H1 (cell line): ENCODE measurements at regions not wholly inside any gene's neighbourhood (a gene's known extent, or its start where the extent isn't known, plus 50 kb on each side); places are given as distances from the start of the nearest gene placed in this dataset.

ENCODE experiments used
- CTCF ChIA-PET: fragments of 300-600 bp; sonication (Branson Sonifier 250); formaldehyde crosslinking; loops from one replicate; lab custom pipeline; 2021; ENCODE audit not compliant: partially characterized antibody; lab: Charles Lee
- POLR2A ChIA-PET: fragments of 300-600 bp; sonication (Branson Sonifier 250); formaldehyde crosslinking; loops from one replicate; lab custom pipeline; 2021; ENCODE audit warnings: inconsistent platforms; ENCODE audit not compliant: partially characterized antibody; lab: Charles Lee
- DNase-seq, 2 experiments: peaks; one replicate each; pipeline versions ENCODE4 v3.0.0 to v3.0.0-alpha.2; 2010 to 2022; ENCODE audit warnings: low spot score in 2 of 2, low read depth in 1 of 2, mixed read lengths in 1 of 2
- FAIRE-seq: peaks from 2 replicates; lab custom pipeline; 2011; peaks lifted over from hg19 to GRCh38; lab: Jason Lieb, UNC
- H2AFZ ChIP-seq: 2 replicates; pipeline ENCODE4 v1.8.1; 2012; ENCODE audit warnings: low read length, inconsistent platforms
- H2AK5ac ChIP-seq: 2 replicates; pipeline ENCODE4 v1.6.1; 2013; ENCODE audit warnings: low read depth, low read length
- H2BK120ac ChIP-seq: replicated peaks from 2 replicates; pipeline ENCODE3; 2013; ENCODE audit warnings: low read depth, low read length, inconsistent platforms
- H2BK12ac ChIP-seq: 2 replicates; pipeline ENCODE4 v1.6.1; 2013; ENCODE audit warnings: low read depth, low read length
- H2BK15ac ChIP-seq: 2 replicates; pipeline ENCODE4 v1.6.1; 2013; ENCODE audit warnings: low read length
- H2BK20ac ChIP-seq: 2 replicates; pipeline ENCODE4 v1.6.1; 2013; ENCODE audit warnings: low read length
- H2BK5ac ChIP-seq: 2 replicates; pipeline ENCODE4 v1.6.1; 2013; ENCODE audit warnings: low read depth, low read length
- H3K14ac ChIP-seq: 2 replicates; pipeline ENCODE4 v1.6.1; 2013; ENCODE audit warnings: inconsistent platforms; ENCODE audit not compliant: insufficient read length
- H3K18ac ChIP-seq: 2 replicates; pipeline ENCODE4 v1.6.1; 2013; ENCODE audit warnings: low read length; ENCODE audit errors: extremely low read depth
- H3K23ac ChIP-seq: 2 replicates; pipeline ENCODE4 v1.6.1; 2013; ENCODE audit warnings: inconsistent platforms; ENCODE audit not compliant: insufficient read length
- H3K23me2 ChIP-seq: 2 replicates; pipeline ENCODE4 v1.6.1; 2013; ENCODE audit warnings: low read depth, low read length
- H3K27ac ChIP-seq: 2 replicates; pipeline ENCODE4 v1.6.1; 2011; ENCODE audit warnings: low read depth, low read length, inconsistent platforms
- H3K27me3 ChIP-seq, 4 experiments: replicated peaks in 1 of 4; 1 replicate in 1 of 4; 2 replicates in 3 of 4; pipeline versions ENCODE4 v1.6.1 to v1.8.1; 2011 to 2013; ENCODE audit warnings: low read length in 3 of 4, mild to moderate bottlenecking in 3 of 4, inconsistent platforms in 2 of 4, mixed read lengths in 2 of 4, moderate library complexity in 1 of 4; ENCODE audit not compliant: control insufficient read depth in 3 of 4, insufficient read depth in 3 of 4; ENCODE audit errors: extremely low read depth in 1 of 4
- H3K36me3 ChIP-seq, 4 experiments: 2 replicates each; pipeline versions ENCODE4 v1.6.1 to v1.8.1; 2011 to 2013; ENCODE audit warnings: mild to moderate bottlenecking in 4 of 4, low read length in 3 of 4, moderate library complexity in 2 of 4, control low read depth in 1 of 4, inconsistent platforms in 1 of 4; ENCODE audit not compliant: insufficient read depth in 4 of 4, control insufficient read depth in 2 of 4
- H3K4ac ChIP-seq: replicated peaks from 2 replicates; pipeline ENCODE3; 2013; ENCODE audit warnings: low read length, low read depth, mixed read lengths, inconsistent platforms; ENCODE audit not compliant: insufficient read length
- H3K4me1 ChIP-seq, 4 experiments: replicated peaks in 1 of 4; 1 replicate in 1 of 4; 2 replicates in 3 of 4; pipeline versions ENCODE4 v1.6.1 to v1.8.1; 2011 to 2013; ENCODE audit warnings: low read length in 3 of 4, inconsistent platforms in 2 of 4, mixed read lengths in 1 of 4; ENCODE audit not compliant: insufficient read depth in 4 of 4, control insufficient read depth in 3 of 4
- H3K4me2 ChIP-seq, 2 experiments: 2 replicates each; pipeline versions ENCODE4 v1.6.1 to v1.8.1; 2011 to 2013; ENCODE audit warnings: low read depth in 2 of 2, low read length in 2 of 2, control low read depth in 1 of 2, inconsistent platforms in 1 of 2, mild to moderate bottlenecking in 1 of 2; ENCODE audit not compliant: insufficient read depth in 1 of 2
- H3K4me3 ChIP-seq, 4 experiments: fragments of 200-600, 300-600 bp in 1 of 4; sonication (generic), shearing (Covaris generic), sonication (Bioruptor Twin) in 1 of 4; 2 replicates each; pipeline versions ENCODE4 v1.5.1 to v1.8.1; 2011 to 2016; ENCODE audit warnings: low read length in 4 of 4, low read depth in 3 of 4, control low read depth in 2 of 4, inconsistent platforms in 2 of 4, mild to moderate bottlenecking in 2 of 4, mixed read lengths in 1 of 4, moderate library complexity in 1 of 4; ENCODE audit not compliant: insufficient read depth in 2 of 4; ENCODE audit errors: extremely low read depth in 1 of 4
- H3K56ac ChIP-seq: replicated peaks from 2 replicates; pipeline ENCODE3; 2013; ENCODE audit warnings: low read depth, mild to moderate bottlenecking, mixed read lengths, low read length, inconsistent platforms; ENCODE audit not compliant: insufficient read length
- H3K79me1 ChIP-seq: 2 replicates; pipeline ENCODE4 v1.6.1; 2013; ENCODE audit warnings: low read depth, low read length, control low read depth
- H3K79me2 ChIP-seq, 2 experiments: 2 replicates each; pipeline versions ENCODE4 v1.6.1 to v1.8.1; 2012 to 2013; ENCODE audit warnings: low read length in 2 of 2, mild to moderate bottlenecking in 2 of 2, inconsistent platforms in 1 of 2; ENCODE audit not compliant: insufficient read depth in 2 of 2, control insufficient read depth in 1 of 2
- H3K9ac ChIP-seq, 4 experiments: replicated peaks in 1 of 4; 1 replicate in 1 of 4; 2 replicates in 3 of 4; pipeline versions ENCODE4 v1.6.1 to v1.8.1; 2011 to 2013; ENCODE audit warnings: low read depth in 3 of 4, low read length in 3 of 4, control low read depth in 2 of 4, mild to moderate bottlenecking in 2 of 4, moderate library complexity in 2 of 4, inconsistent platforms in 1 of 4; ENCODE audit errors: extremely low read depth in 1 of 4
- H3K9me3 ChIP-seq, 2 experiments: 2 replicates each; pipeline versions ENCODE4 v1.6.1 to v1.8.1; 2012 to 2013; ENCODE audit warnings: mild to moderate bottlenecking in 2 of 2, moderate library complexity in 2 of 2, control low read depth in 1 of 2, inconsistent platforms in 1 of 2, low read depth in 1 of 2, low read length in 1 of 2, mixed read lengths in 1 of 2; ENCODE audit not compliant: insufficient read depth in 2 of 2
- H4K20me1 ChIP-seq, 2 experiments: replicated peaks in 1 of 2; 2 replicates each; pipeline versions ENCODE3 to v1.8.1; 2011 to 2013; ENCODE audit warnings: inconsistent platforms in 2 of 2, low read length in 2 of 2, mild to moderate bottlenecking in 1 of 2; ENCODE audit not compliant: insufficient read depth in 2 of 2, control insufficient read depth in 1 of 2
- H4K5ac ChIP-seq: 2 replicates; pipeline ENCODE4 v1.6.1; 2013; ENCODE audit warnings: low read length, low read depth, mixed read lengths, inconsistent platforms; ENCODE audit not compliant: insufficient read length
- H4K8ac ChIP-seq: 2 replicates; pipeline ENCODE4 v1.8.0; 2013; ENCODE audit warnings: mild to moderate bottlenecking, moderate library complexity, low read length, inconsistent platforms; ENCODE audit not compliant: insufficient read depth; ENCODE audit errors: extremely low read depth
- H4K91ac ChIP-seq: replicated peaks from 2 replicates; pipeline ENCODE3; 2013; ENCODE audit warnings: low read length, mixed read lengths, inconsistent platforms; ENCODE audit not compliant: insufficient read length
- EGR1 ChIP-seq: IDR thresholded peaks from 2 replicates; pipeline ENCODE4 v1.6.1; 2011; ENCODE audit warnings: low read depth, low read length, borderline replicate concordance
- FOSL1 ChIP-seq: IDR thresholded peaks from 2 replicates; pipeline ENCODE4 v1.6.1; 2011; ENCODE audit warnings: mild to moderate bottlenecking, low read depth, low read length, moderate library complexity; ENCODE audit not compliant: insufficient read depth
- GTF2F1 ChIP-seq: IDR thresholded peaks from 2 replicates; pipeline ENCODE4 v1.6.1; 2012; ENCODE audit warnings: low read depth, low read length, improper control_type of control experiment, borderline replicate concordance
- HDAC2 ChIP-seq, 2 experiments: fragments of 300-600 bp in 1 of 2; sonication (generic) in 1 of 2; IDR thresholded peaks; 2 replicates each; pipeline ENCODE4 v1.6.1; 2011 to 2012; ENCODE audit warnings: low read depth in 2 of 2, low read length in 2 of 2, mild to moderate bottlenecking in 2 of 2, moderate library complexity in 2 of 2, borderline replicate concordance in 1 of 2, inconsistent platforms in 1 of 2
- JUND ChIP-seq: IDR thresholded peaks from 2 replicates; pipeline ENCODE4 v1.6.1; 2011; ENCODE audit warnings: mild to moderate bottlenecking, improper control_type of control experiment, low read length
- KDM1A ChIP-seq: fragments of 200-600, 300-600 bp; sonication (generic); IDR thresholded peaks from 2 replicates; pipeline ENCODE4 v1.7.1; 2016; ENCODE audit warnings: mild to moderate bottlenecking, low read length, borderline replicate concordance
- POLR2A ChIP-seq, 2 experiments: IDR thresholded peaks; 1 replicate in 1 of 2; 2 replicates in 1 of 2; pipeline ENCODE4 v1.6.1; 2011; ENCODE audit warnings: low read depth in 2 of 2, low read length in 2 of 2, mild to moderate bottlenecking in 2 of 2; ENCODE audit errors: control extremely low read depth in 1 of 2
- RFX5 ChIP-seq: IDR thresholded peaks from 2 replicates; pipeline ENCODE4 v1.6.1; 2011; ENCODE audit warnings: low read depth, low read length, improper control_type of control experiment, borderline replicate concordance
- SAP30 ChIP-seq: fragments of 300-600 bp; sonication (generic); IDR thresholded peaks from 2 replicates; pipeline ENCODE4 v1.7.1; 2012; ENCODE audit warnings: low read length, moderate library complexity, mild to moderate bottlenecking, inconsistent platforms; ENCODE audit not compliant: insufficient read depth, insufficient replicate concordance
- SP1 ChIP-seq: IDR thresholded peaks from 2 replicates; pipeline ENCODE4 v1.6.1; 2011; ENCODE audit warnings: low read depth, low read length
- SUZ12 ChIP-seq: fragments of 200-600 bp; sonication (generic); IDR thresholded peaks from 2 replicates; pipeline ENCODE4 v1.6.1; 2012; ENCODE audit warnings: mild to moderate bottlenecking, inconsistent platforms, low read length, moderate library complexity, mixed read lengths
- WGBS, 2 experiments: shearing (Covaris generic) in 1 of 2; methylation state at CpG; one replicate each; pipeline versions ENCODE4 v1.1.6 to v1.1.7; 2013 to 2015; ENCODE audit warnings: low lambda C conversion rate in 2 of 2, mixed read lengths in 2 of 2, inconsistent platforms in 1 of 2, low coverage in 1 of 2, missing lambda C conversion rate in 1 of 2; ENCODE audit not compliant: insufficient replicate concordance in 2 of 2, insufficient coverage in 1 of 2, insufficient read length in 1 of 2; ENCODE audit errors: extremely low coverage in 1 of 2, missing lambda C conversion rate in 1 of 2; 5-methylcytosine and 5-hydroxymethylcytosine counted together
- TF ChIP-seq, protein P1 (sequence below): IDR thresholded peaks from 2 replicates; pipeline ENCODE4 v1.6.1; 2011; ENCODE audit warnings: low read depth, mild to moderate bottlenecking, low read length; ENCODE audit not compliant: insufficient read depth

DNA sequence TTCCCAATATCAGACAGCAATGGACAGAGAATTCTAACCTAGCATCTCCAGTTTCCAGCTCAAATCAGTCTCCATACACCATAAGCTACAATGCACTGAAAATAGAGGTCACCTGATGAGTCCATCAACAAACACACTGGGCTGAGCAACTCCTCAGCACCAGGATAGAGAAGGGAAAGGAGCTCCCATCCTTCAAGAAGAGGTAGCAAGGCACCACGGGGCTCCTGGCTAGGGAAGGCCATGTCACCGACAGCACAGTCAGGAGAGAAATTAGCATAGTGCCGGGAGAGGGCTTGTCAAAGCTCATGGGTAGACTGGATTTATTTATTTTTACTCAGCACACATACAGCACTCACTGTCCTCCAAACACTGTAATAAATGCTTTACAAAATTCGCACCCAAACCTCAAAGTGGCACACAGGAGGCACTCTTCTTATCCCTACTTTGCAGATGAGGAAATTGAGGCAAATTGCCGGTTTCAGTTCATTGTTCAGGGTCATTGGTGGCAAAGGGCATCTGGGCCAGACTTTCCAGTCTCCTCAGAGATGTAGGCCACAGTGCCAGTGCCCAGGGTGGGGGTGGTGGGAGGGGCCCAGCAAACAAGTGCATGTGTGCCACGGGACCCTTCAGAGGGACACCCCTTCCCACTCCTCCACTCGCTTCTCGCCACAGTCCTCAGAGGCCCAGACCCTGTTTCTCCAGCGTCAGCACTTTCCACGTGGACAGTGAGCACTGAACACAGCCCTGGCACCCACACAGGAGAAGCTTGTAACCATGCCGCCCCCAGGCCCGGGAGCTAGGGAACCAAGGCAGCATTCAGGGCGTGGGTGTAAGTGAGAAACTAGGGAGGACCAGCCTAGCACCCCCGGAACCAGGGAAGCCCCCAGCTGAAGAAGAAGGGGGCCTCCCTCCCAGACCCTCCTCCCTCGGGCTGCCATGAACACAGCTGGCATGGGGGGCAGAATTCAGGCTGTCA is 1417.4 kb downstream of the TBC1D22A start:
- DNase-seq, result no peak
- no peak overlapping the region for H3K4me2 ChIP-seq
- H2BK15ac ChIP-seq, result no peak overlapping the region
- H3K79me2 ChIP-seq, result no peaks in the 10 kb centered on the region
- no peak overlapping the region for H3K18ac ChIP-seq
- no peaks in the 10 kb centered on the region for H3K36me3 ChIP-seq
- no peaks in the 10 kb centered on the region for H3K4me1 ChIP-seq
- H2AK5ac ChIP-seq, result no peak overlapping the region
- 86% methylated on average over 12 of the region's 15 CpGs; no CpG with 5 or more reads in 1 of the 2 experiments for WGBS, 2 experiments
- H3K56ac ChIP-seq, result no peak overlapping the region
- POLR2A ChIA-PET, result no interaction called here
- no peak overlapping the region for H4K5ac ChIP-seq
- H3K23me2 ChIP-seq, result no peaks in the 10 kb centered on the region
- no peaks in the 10 kb centered on the region for H3K27me3 ChIP-seq
- H3K14ac ChIP-seq, result no peak overlapping the region
- H3K23ac ChIP-seq, result no peak overlapping the region
- no peak overlapping the region for H2AFZ ChIP-seq
- H2BK5ac ChIP-seq, result no peak overlapping the region
- H3K79me1 ChIP-seq, result no peaks in the 10 kb centered on the region
- H4K91ac ChIP-seq, result no peak overlapping the region
- no peak overlapping the region for H2BK120ac ChIP-seq
- H3K27ac ChIP-seq, result no peak overlapping the region
- FAIRE-seq, result no peak
- H3K4ac ChIP-seq, result no peak overlapping the region
- H3K9me3 ChIP-seq, result no peaks in the 10 kb centered on the region
- no peak overlapping the region for H2BK20ac ChIP-seq
- CTCF ChIA-PET, result interaction anchor here (0.6 to 1.0 kb wide), 2 partner anchors 18 to 1349 kb away, joined by 3 to 4 read pairs; no protein-coding TSS in a partner anchor
- H4K8ac ChIP-seq, result no peak overlapping the region
- H4K20me1 ChIP-seq, result no peaks in the 10 kb centered on the region
- H3K4me3 ChIP-seq, result no peak overlapping the region
- H2BK12ac ChIP-seq, result no peak overlapping the region
- H3K9ac ChIP-seq, result no peak overlapping the region
- no peak for TF ChIP-seq SUZ12
- no peak for TF ChIP-seq EGR1
- TF ChIP-seq, protein P1, sequence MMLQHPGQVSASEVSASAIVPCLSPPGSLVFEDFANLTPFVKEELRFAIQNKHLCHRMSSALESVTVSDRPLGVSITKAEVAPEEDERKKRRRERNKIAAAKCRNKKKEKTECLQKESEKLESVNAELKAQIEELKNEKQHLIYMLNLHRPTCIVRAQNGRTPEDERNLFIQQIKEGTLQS, result no peak
- no peak for TF ChIP-seq SAP30
- no peak for TF ChIP-seq KDM1A
- no peak for TF ChIP-seq FOSL1
- no peak for TF ChIP-seq POLR2A (IDR thresholded peaks at IDR 0.05; ENCODE audit: control extremely low read depth in 1 of 2, low read depth in 2 of 2, low read length in 2 of 2)
- no peak for TF ChIP-seq HDAC2 (IDR thresholded peaks at IDR 0.05; ENCODE audit: borderline replicate concordance in 1 of 2, low read depth in 2 of 2, low read length in 2 of 2)
- TF ChIP-seq RFX5, result no peak
- TF ChIP-seq SP1, result no peak
- TF ChIP-seq JUND, result no peak
- no peak for TF ChIP-seq GTF2F1
